HG03460 (cell line): ENCODE measurements at regions not wholly inside any gene's neighbourhood (a gene's known extent, or its start where the extent isn't known, plus 50 kb on each side); places are given as distances from the start of the nearest gene placed in this dataset.
"Not testable (repeated sequence)": the region's sequence is repeated elsewhere in the genome, so short reads cannot be mapped to it uniquely, and the experiment has no call there.

ENCODE experiments used
- ATAC-seq: cut with Tn5 transposase; IDR thresholded peaks from one replicate; pipeline ENCODE4 v1.9.1; 2021; ENCODE audit not compliant: unreplicated experiment

GRCh38 chr14:46596236-46596635 lies 55.3 kb downstream of the RPL10L start:
- ATAC-seq, result no peak

GRCh38 chr14:46582826-46583225 lies 68.8 kb downstream of the RPL10L start:
- no peak for ATAC-seq

GRCh38 chr14:46581036-46581671 lies 70.4 kb downstream of the RPL10L start:
- no peak for ATAC-seq

- no peak for ATAC-seq
Observed at GRCh38 chr14:46574978-46575375, 76.6 kb downstream of the RPL10L start.

GRCh38 chr14:46574221-46574977 lies 77.2 kb downstream of the RPL10L start:
- no peak for ATAC-seq

GRCh38 chr14:46573498-46573897 lies 78.1 kb downstream of the RPL10L start:
- ATAC-seq, result no peak

- ATAC-seq, result no peak
Observed at GRCh38 chr14:46571970-46572369, 79.6 kb downstream of the RPL10L start.

- ATAC-seq, result not testable (repeated sequence)
Observed at GRCh38 chr14:46568161-46568560, 83.4 kb downstream of the RPL10L start.

GRCh38 chr14:46550836-46551235 lies 100.7 kb downstream of the RPL10L start:
- ATAC-seq, result no peak

GRCh38 chr14:46540986-46541385 lies 110.6 kb downstream of the RPL10L start:
- no peak for ATAC-seq

GRCh38 chr14:46519121-46519520 lies 132.5 kb downstream of the RPL10L start:
- ATAC-seq, result no peak

GRCh38 chr14:46508752-46509151 lies 142.8 kb downstream of the RPL10L start:
- not testable (repeated sequence) for ATAC-seq

- no peak for ATAC-seq
Observed at GRCh38 chr14:46499521-46499920, 152.1 kb downstream of the RPL10L start.

GRCh38 chr14:46496409-46496808 lies 155.2 kb downstream of the RPL10L start:
- no peak for ATAC-seq

- peak; percentile 96 for ATAC-seq
Observed at GRCh38 chr14:46490238-46490685, 161.3 kb downstream of the RPL10L start.

GRCh38 chr14:46488374-46488773 lies 163.2 kb downstream of the RPL10L start:
- ATAC-seq, result no peak

GRCh38 chr14:46487582-46488350 lies 163.8 kb downstream of the RPL10L start:
- ATAC-seq, result no peak

GRCh38 chr14:46482200-46482599 lies 169.4 kb downstream of the RPL10L start:
- ATAC-seq, result no peak

GRCh38 chr14:46480817-46481216 lies 170.8 kb downstream of the RPL10L start:
- ATAC-seq, result no peak

GRCh38 chr14:46472261-46472660 lies 179.3 kb downstream of the RPL10L start:
- no peak for ATAC-seq

GRCh38 chr14:46464341-46464740 lies 187.2 kb downstream of the RPL10L start:
- no peak for ATAC-seq

GRCh38 chr14:46451800-46452199 lies 199.8 kb downstream of the RPL10L start:
- no peak for ATAC-seq
